ENCODE measurements at regions not wholly inside any gene's neighbourhood (a gene's known extent, or its start where the extent isn't known, plus 50 kb on each side); places are given as distances from the start of the nearest gene placed in this dataset.

DNA sequence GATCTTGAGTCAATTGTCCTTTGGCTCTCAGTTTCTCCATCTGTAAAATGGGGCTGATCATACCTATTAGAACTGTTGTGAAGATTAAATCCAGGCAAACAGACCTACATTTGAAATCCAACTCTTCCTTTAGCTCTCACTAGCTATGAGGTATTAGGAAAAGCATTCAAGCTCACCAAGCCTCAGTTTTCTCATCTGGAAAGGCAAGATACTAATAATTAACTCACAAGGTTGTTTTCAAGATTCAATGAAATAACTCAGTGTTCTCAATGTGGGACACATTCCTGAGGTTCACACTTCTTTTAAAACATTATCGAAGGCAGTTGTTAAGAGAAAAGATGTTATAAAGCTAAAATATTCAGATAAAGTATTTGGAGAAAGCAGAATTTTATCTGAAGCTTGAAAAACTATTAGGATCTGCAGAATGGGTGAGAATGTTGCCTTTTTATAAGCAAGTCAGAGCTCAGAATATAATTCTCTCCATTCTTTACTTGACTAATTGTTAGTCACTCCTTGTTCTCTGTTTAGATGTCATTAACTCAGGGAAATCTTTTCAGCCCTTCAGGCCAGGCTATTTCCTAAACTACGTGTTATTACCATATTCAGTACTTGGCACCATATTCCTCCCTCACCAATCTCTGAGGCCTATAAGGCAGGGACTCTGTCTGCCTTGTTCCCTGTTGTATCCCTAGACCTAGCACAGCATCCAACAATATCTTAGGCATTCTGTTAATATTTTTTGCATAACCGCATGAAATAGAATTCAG is 72.0 kb upstream of the VAV3 start:
- no peaks in the 10 kb centered on the region for H3K9me3 ChIP-seq (ENCODE audit: control insufficient read depth, low read length)
- no peak for DNase-seq
- no peak overlapping the region for H3K27ac ChIP-seq (ENCODE audit: low read length)
- H3K4me3 ChIP-seq (ENCODE audit: low read length): no peak overlapping the region
- H3K4me1 ChIP-seq (ENCODE audit: control insufficient read depth, insufficient read depth, low read length): peaks cover 2% of the 10 kb centered on the region
- ATAC-seq: no peak
- 84% methylated on average over 3 of the region's 3 CpGs for WGBS
- intact Hi-C loops (cut with DNase I): no loop called here
- H3K27me3 ChIP-seq (ENCODE audit: control insufficient read depth, insufficient read depth): no peaks in the 10 kb centered on the region

DNA sequence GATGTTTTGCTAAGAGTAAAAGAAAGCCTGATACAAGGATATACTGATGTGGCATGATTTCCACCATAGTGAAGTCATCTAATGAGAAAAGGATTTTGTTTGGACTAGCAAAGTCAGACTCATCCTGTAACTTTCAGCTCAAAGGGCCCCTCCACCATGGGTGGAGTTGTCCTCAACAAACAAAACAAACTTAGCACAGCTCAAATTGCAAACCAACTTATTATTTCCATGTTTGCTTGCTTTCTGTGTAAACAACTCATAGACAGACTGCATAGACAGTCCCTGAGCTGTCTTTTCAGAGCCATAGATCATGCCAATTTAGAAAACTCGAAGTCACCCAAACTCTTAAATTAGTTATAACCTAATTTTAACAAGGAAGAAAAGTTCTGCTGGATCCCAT is 69.4 kb upstream of the VAV3 start:
- ATAC-seq (no peak), DNase-seq (no peak)
- Histone ChIP-seq H3K4me3 (ENCODE audit: low read length) (no peak overlapping the region), H3K27ac (ENCODE audit: low read length) (no peak overlapping the region), H3K27me3 (ENCODE audit: control insufficient read depth, insufficient read depth) (no peaks in the 10 kb centered on the region), H3K9me3 (ENCODE audit: control insufficient read depth, low read length) (no peaks in the 10 kb centered on the region), H3K4me1 (ENCODE audit: control insufficient read depth, insufficient read depth, low read length) (no peaks in the 10 kb centered on the region)
- intact Hi-C loops (cut with DNase I): no loop called here
- WGBS: 55% methylated on average over 1 of the region's 1 CpG

DNA sequence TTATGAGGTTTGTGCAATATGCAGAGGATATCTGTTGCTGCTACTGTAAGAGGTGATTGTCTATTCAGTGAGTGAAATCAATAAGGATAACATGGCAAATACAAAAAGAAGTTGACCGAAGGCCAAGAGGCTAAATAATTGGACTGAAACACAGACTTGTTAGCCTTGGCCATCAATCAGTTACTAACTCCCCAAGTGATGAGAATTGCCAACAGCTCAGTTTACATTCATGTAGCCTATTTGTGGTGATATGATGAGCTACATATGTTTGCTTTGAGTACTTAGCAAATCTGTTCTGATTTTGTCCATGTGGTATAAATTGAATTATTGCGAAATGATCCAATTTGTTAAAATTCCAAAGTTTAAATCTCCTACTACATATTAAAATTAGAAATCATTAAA is 68.6 kb upstream of the VAV3 start:
- no peak overlapping the region for H3K27ac ChIP-seq (ENCODE audit: low read length)
- no peaks in the 10 kb centered on the region for H3K27me3 ChIP-seq (ENCODE audit: control insufficient read depth, insufficient read depth)
- no peak for DNase-seq
- no peak overlapping the region for H3K4me3 ChIP-seq (ENCODE audit: low read length)
- H3K4me1 ChIP-seq (ENCODE audit: control insufficient read depth, insufficient read depth, low read length): no peaks in the 10 kb centered on the region
- intact Hi-C loops (cut with DNase I): no loop called here
- 81% methylated on average over 2 of the region's 2 CpGs for WGBS
- no peak for ATAC-seq
- no peaks in the 10 kb centered on the region for H3K9me3 ChIP-seq (ENCODE audit: control insufficient read depth, low read length)

DNA sequence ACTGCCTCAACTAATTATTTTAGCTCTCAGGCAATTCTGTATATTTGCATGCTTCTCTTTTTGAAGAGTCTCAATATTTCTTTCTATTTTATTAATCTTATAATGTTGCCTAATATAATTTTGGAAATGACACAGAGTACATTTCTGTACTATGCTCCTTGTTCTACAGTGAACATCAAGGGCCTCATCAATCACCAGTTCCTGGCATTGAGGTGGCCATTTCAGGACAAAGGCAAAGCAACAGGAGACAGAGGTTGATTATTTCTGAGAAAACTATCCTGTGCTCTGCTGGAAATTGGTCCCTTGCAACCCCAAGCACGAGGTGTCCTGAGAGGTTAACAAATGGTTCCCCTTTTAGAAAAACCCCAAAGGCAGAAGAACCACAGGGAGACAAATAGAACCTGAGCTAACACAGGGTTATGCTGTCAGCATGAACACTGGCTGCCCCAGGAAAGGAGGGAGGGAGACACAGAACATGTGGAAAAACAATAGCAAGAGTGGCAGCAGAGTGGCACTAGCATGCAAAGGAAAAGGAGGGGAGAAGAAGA is 63.9 kb upstream of the VAV3 start:
- no peaks in the 10 kb centered on the region for H3K9me3 ChIP-seq (ENCODE audit: control insufficient read depth, low read length)
- no peak for DNase-seq
- no peak for ATAC-seq
- H3K27me3 ChIP-seq (ENCODE audit: control insufficient read depth, insufficient read depth): no peaks in the 10 kb centered on the region
- no peak overlapping the region for H3K27ac ChIP-seq (ENCODE audit: low read length)
- intact Hi-C loops (cut with DNase I): no loop called here
- H3K4me3 ChIP-seq (ENCODE audit: low read length): no peak overlapping the region
- H3K4me1 ChIP-seq (ENCODE audit: control insufficient read depth, insufficient read depth, low read length): no peaks in the 10 kb centered on the region
- 68% methylated on average over 1 of the region's 1 CpG for WGBS

DNA sequence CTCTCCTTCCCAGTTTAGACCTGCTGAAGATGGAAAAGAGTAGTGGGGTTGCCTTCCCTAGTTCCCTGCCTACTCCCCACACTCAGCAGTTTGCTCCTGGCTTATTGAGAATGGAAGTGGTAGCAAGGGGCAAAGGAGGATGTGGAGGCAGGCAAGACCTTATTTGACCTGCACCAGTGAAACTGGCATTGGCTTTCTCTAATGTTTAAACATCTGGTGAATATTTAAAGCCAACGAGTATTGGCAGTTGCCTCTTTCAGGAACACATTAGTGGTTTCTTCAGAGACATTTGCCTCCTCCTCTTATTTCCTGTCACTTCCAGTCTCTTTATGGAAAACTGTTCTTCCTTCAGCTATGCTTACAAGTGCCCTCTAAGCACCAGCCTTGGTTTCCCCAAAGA is 62.4 kb upstream of the VAV3 start:
- DNase-seq: no peak
- no peak overlapping the region for H3K4me3 ChIP-seq (ENCODE audit: low read length)
- ATAC-seq: no peak
- intact Hi-C loops (cut with DNase I): no loop called here
- no peaks in the 10 kb centered on the region for H3K9me3 ChIP-seq (ENCODE audit: control insufficient read depth, low read length)
- WGBS: 56% methylated on average over 1 of the region's 1 CpG
- no peak overlapping the region for H3K27ac ChIP-seq (ENCODE audit: low read length)
- H3K4me1 ChIP-seq (ENCODE audit: control insufficient read depth, insufficient read depth, low read length): no peaks in the 10 kb centered on the region
- no peaks in the 10 kb centered on the region for H3K27me3 ChIP-seq (ENCODE audit: control insufficient read depth, insufficient read depth)

DNA sequence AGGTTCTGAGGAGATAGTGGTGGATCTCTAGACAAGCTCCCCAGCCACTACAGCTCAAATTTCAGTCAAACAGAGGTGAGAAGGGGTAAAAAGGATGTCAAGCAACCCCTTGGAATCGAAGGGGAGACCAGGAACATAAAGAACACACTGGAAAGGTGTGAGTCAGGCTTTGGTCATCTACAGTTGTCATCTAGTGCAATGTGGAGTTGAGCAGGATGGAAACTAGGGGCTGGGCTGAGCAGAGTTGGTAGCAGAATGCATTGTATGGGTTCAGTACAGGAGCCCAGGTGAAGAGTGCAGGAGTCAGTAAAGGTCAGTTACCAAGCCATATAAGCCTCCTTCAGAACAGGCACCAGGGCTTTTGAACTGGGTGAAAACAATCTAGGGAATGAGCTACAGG is 52.7 kb upstream of the VAV3 start:
- no peak for ATAC-seq
- Histone ChIP-seq H3K4me3 (ENCODE audit: low read length) (no peak overlapping the region), H3K4me1 (ENCODE audit: control insufficient read depth, insufficient read depth, low read length) (peaks cover 2% of the 10 kb centered on the region), H3K27ac (ENCODE audit: low read length) (no peak overlapping the region), H3K27me3 (ENCODE audit: control insufficient read depth, insufficient read depth) (no peaks in the 10 kb centered on the region), H3K9me3 (ENCODE audit: control insufficient read depth, low read length) (no peaks in the 10 kb centered on the region)
- WGBS: 77% methylated on average over 1 of the region's 1 CpG
- intact Hi-C loops (cut with DNase I): no loop called here
- DNase-seq: no peak

DNA sequence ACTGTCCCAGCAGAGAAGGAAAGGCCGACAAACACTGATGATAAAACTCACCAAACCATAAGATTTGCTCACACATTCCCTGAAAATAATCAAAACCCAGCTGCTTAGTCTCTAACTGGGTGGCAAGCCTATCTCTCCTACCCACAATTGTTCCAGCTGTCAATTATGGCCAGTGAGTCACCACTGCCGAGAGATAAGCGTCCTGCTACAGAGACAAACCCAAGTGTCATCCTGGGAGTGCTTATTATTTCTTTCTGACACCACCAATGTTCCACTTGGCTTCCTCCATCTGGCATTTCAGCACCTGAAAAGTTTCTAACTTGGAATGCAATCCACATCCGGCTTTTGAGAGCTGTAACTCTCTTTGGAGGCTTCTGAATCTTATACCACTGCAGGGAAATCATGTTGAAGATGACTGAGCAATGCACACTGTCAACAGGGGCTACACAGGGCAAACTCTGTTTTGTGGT is 51.5 kb upstream of the VAV3 start:
- WGBS: 11% methylated on average over 4 of the region's 4 CpGs
- Histone ChIP-seq H3K4me3 (ENCODE audit: low read length) (no peak overlapping the region), H3K27ac (ENCODE audit: low read length) (no peak overlapping the region), H3K4me1 (ENCODE audit: control insufficient read depth, insufficient read depth, low read length) (peaks cover 2% of the 10 kb centered on the region), H3K9me3 (ENCODE audit: control insufficient read depth, low read length) (no peaks in the 10 kb centered on the region), H3K27me3 (ENCODE audit: control insufficient read depth, insufficient read depth) (no peaks in the 10 kb centered on the region)
- ATAC-seq (peak; percentile 95 to 99), DNase-seq (peak in 2 of 3 donors; percentile 39 to 57)
- intact Hi-C loops (cut with DNase I): no loop called here
